ENCODE measurements at regions not wholly inside any gene's neighbourhood (a gene's known extent, or its start where the extent isn't known, plus 50 kb on each side); places are given as distances from the start of the nearest gene placed in this dataset.

- POLR2A ChIA-PET (ENCODE audit: low non-redundant PET): no interaction called here
- CTCF ChIA-PET: interaction anchor here (1.0 kb wide), 1 partner anchor 91 kb away, joined by 3 read pairs; no protein-coding TSS in a partner anchor
- no peak overlapping the region for H3K27ac ChIP-seq
- TF ChIP-seq CTCF (conservative IDR thresholded peaks at IDR 0.05; ENCODE audit: low read depth): no peak
- DNase-seq (ENCODE audit: low spot score): no peak
These were observed 61.0 kb upstream of the NAV2 start for GRCh38 chr11:19651653-19652052.

- TF ChIP-seq CTCF (conservative IDR thresholded peaks at IDR 0.05; ENCODE audit: low read depth): no peak
- H3K27ac ChIP-seq: no peak overlapping the region
- DNase-seq (ENCODE audit: low spot score): no peak
- ChIA-PET CTCF (interaction anchor here (0.7 to 0.9 kb wide), 2 partner anchors 44 to 66 kb away, joined by 3 to 4 read pairs; no protein-coding TSS in a partner anchor), POLR2A (ENCODE audit: low non-redundant PET) (no interaction called here)
These were observed 61.6 kb upstream of the NAV2 start for GRCh38 chr11:19651028-19651427.

- no peak for DNase-seq (ENCODE audit: low spot score)
- POLR2A ChIA-PET (ENCODE audit: low non-redundant PET): no interaction called here
- no peak for TF ChIP-seq CTCF (conservative IDR thresholded peaks at IDR 0.05; ENCODE audit: low read depth)
- no peak overlapping the region for H3K27ac ChIP-seq
- CTCF ChIA-PET: interaction anchor here (0.7 to 0.9 kb wide), 2 partner anchors 44 to 66 kb away, joined by 3 to 4 read pairs; no protein-coding TSS in a partner anchor
These were observed 62.2 kb upstream of the NAV2 start for GRCh38 chr11:19650467-19650866.

- ChIA-PET CTCF (interaction anchor here (0.5 kb wide), 1 partner anchor 77 kb away, joined by 3 read pairs; no protein-coding TSS in a partner anchor), POLR2A (ENCODE audit: low non-redundant PET) (no interaction called here)
- TF ChIP-seq CTCF (conservative IDR thresholded peaks at IDR 0.05; ENCODE audit: low read depth): no peak
- no peak for DNase-seq (ENCODE audit: low spot score)
- H3K27ac ChIP-seq: no peak overlapping the region
These were observed 62.9 kb upstream of the NAV2 start for GRCh38 chr11:19649751-19650150.

GRCh38 chr11:19648321-19648720, 64.3 kb upstream of the NAV2 start:
- POLR2A ChIA-PET (ENCODE audit: low non-redundant PET): no interaction called here
- no peak overlapping the region for H3K27ac ChIP-seq
- CTCF ChIA-PET: no interaction called here
- no peak for DNase-seq (ENCODE audit: low spot score)
- no peak for TF ChIP-seq CTCF (conservative IDR thresholded peaks at IDR 0.05; ENCODE audit: low read depth)

GRCh38 chr11:19647816-19648215, 64.8 kb upstream of the NAV2 start:
- no peak for DNase-seq (ENCODE audit: low spot score)
- TF ChIP-seq CTCF (conservative IDR thresholded peaks at IDR 0.05; ENCODE audit: low read depth): no peak
- no peak overlapping the region for H3K27ac ChIP-seq
- CTCF ChIA-PET: interaction anchor here (1.1 kb wide), 1 partner anchor 88 kb away, joined by 3 read pairs; no protein-coding TSS in a partner anchor
- POLR2A ChIA-PET (ENCODE audit: low non-redundant PET): no interaction called here
